HepG2 (cell line): ENCODE measurements at regions not wholly inside any gene's neighbourhood (a gene's known extent, or its start where the extent isn't known, plus 50 kb on each side); places are given as distances from the start of the nearest gene placed in this dataset.

Experiments used
- BHLHE40 ChIP-seq: IDR thresholded peaks from 2 replicates; pipeline ENCODE4 v1.6.1; 2011; ENCODE audit warnings: low read length, improper control_type of control experiment
- HNRNPH1 ChIP-seq: fragments of 200-400 bp; formaldehyde crosslinking; optimal IDR thresholded peaks from 2 replicates; pipeline ENCODE3; 2017; ENCODE audit warnings: mild to moderate bottlenecking, low read depth, low read length
- KLF12 ChIP-seq: sonication (generic); formaldehyde crosslinking; IDR thresholded peaks from 2 replicates; pipeline ENCODE4 v1.4.0; 2020; ENCODE audit warnings: missing genetic modification reagents, borderline replicate concordance
- PHF8 ChIP-seq: sonication (generic); formaldehyde crosslinking; IDR thresholded peaks from 2 replicates; pipeline ENCODE4 v1.5.0; 2020; ENCODE audit warnings: missing genetic modification reagents
- POLR2A ChIP-seq, 2 experiments: IDR thresholded peaks; 2 replicates each; pipeline ENCODE4 v1.6.1; 2011; ENCODE audit warnings: low read depth in 2 of 2, low read length in 2 of 2, mild to moderate bottlenecking in 1 of 2, moderate library complexity in 1 of 2; ENCODE audit not compliant: insufficient read depth in 1 of 2
- POLR2G ChIP-seq: fragments of 200-400 bp; formaldehyde crosslinking; IDR thresholded peaks from 2 replicates; pipeline ENCODE4 v1.6.1; 2018; ENCODE audit warnings: mild to moderate bottlenecking, low read depth, low read length, moderate library complexity
- RELA ChIP-seq: sonication (generic); formaldehyde crosslinking; IDR thresholded peaks from 2 replicates; pipeline ENCODE4 v1.4.0; 2020; ENCODE audit warnings: missing genetic modification reagents
- ZNF274 ChIP-seq: sonication (generic); formaldehyde crosslinking; IDR thresholded peaks from 2 replicates; pipeline ENCODE4 v1.5.1; 2020; ENCODE audit warnings: mild to moderate bottlenecking, missing genetic modification reagents
- ZNF510 ChIP-seq: sonication (generic); formaldehyde crosslinking; IDR thresholded peaks from 2 replicates; pipeline ENCODE4 v1.4.0; 2020; ENCODE audit warnings: low read depth, mild to moderate bottlenecking, missing genetic modification reagents
- ZNF816 ChIP-seq: sonication (generic); formaldehyde crosslinking; IDR thresholded peaks from 2 replicates; pipeline ENCODE4 v1.8.0; 2022; ENCODE audit warnings: missing genetic modification reagents, mild to moderate bottlenecking, borderline replicate concordance
- ZZZ3 ChIP-seq: sonication (generic); formaldehyde crosslinking; IDR thresholded peaks from 2 replicates; pipeline ENCODE4 v1.4.0; 2020; ENCODE audit warnings: missing genetic modification reagents, mild to moderate bottlenecking, borderline replicate concordance
- TF ChIP-seq, protein P1 (sequence below): sonication (generic); formaldehyde crosslinking; IDR thresholded peaks from 2 replicates; pipeline ENCODE4 v1.5.0; 2020; ENCODE audit warnings: missing genetic modification reagents
- TF ChIP-seq, protein P2 (sequence below): sonication (generic); formaldehyde crosslinking; IDR thresholded peaks from 2 replicates; pipeline ENCODE4 v1.5.0; 2020; ENCODE audit warnings: mild to moderate bottlenecking, missing genetic modification reagents, moderate library complexity

DNA sequence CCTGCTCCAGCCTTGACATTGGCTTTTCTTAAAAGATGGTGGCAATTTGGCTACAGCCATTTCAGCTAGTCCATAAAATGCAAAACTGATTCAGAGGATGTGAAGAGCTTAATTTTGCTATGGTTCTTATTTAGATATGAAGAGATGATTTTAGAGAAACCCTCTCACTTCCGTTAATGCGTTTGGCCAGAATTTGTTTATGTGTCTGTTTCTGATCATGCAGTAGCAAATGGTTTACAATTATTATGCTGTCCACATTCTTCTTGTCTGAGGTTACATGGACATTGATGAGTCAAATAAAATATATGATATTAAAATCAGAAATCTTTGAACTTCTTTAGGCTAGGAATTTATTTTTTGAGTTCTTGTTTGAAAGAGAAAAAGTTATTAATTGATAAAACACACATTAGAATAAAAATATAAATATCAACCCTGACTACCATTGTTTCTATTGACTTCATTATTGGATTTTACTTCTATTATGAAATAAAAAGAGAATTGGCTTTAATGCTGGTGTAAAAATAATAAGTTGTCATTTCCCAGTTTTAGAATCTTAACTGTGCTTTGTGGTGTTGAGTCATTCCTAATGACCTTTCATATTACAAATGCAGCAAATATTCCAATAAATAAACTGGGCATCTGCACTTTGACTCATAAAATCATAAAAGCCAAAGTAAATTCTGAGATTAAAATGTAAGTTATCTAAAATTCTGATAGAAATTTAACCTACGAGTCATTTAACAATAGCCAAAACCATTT lies 1286.0 kb upstream of the GJE1 start:
- TF ChIP-seq, protein P1, sequence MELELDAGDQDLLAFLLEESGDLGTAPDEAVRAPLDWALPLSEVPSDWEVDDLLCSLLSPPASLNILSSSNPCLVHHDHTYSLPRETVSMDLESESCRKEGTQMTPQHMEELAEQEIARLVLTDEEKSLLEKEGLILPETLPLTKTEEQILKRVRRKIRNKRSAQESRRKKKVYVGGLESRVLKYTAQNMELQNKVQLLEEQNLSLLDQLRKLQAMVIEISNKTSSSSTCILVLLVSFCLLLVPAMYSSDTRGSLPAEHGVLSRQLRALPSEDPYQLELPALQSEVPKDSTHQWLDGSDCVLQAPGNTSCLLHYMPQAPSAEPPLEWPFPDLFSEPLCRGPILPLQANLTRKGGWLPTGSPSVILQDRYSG = no peak
- TF ChIP-seq KLF12 (CRISPR knock-in tag) = no peak
- no peak for TF ChIP-seq PHF8 (CRISPR knock-in tag)
- TF ChIP-seq BHLHE40 = no peak
- no peak for TF ChIP-seq POLR2G
- TF ChIP-seq ZNF274 (CRISPR knock-in tag) = no peak
- TF ChIP-seq, protein P2, sequence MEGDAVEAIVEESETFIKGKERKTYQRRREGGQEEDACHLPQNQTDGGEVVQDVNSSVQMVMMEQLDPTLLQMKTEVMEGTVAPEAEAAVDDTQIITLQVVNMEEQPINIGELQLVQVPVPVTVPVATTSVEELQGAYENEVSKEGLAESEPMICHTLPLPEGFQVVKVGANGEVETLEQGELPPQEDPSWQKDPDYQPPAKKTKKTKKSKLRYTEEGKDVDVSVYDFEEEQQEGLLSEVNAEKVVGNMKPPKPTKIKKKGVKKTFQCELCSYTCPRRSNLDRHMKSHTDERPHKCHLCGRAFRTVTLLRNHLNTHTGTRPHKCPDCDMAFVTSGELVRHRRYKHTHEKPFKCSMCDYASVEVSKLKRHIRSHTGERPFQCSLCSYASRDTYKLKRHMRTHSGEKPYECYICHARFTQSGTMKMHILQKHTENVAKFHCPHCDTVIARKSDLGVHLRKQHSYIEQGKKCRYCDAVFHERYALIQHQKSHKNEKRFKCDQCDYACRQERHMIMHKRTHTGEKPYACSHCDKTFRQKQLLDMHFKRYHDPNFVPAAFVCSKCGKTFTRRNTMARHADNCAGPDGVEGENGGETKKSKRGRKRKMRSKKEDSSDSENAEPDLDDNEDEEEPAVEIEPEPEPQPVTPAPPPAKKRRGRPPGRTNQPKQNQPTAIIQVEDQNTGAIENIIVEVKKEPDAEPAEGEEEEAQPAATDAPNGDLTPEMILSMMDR = no peak
- TF ChIP-seq HNRNPH1 = no peak
- TF ChIP-seq ZNF816 (CRISPR knock-in tag) = no peak
- no peak for TF ChIP-seq ZNF510 (CRISPR knock-in tag)
- no peak for TF ChIP-seq RELA (CRISPR knock-in tag)
- no peak for TF ChIP-seq POLR2A (IDR thresholded peaks at IDR 0.05; ENCODE audit: insufficient read depth in 1 of 2, low read depth in 2 of 2, low read length in 2 of 2)
- TF ChIP-seq ZZZ3 (CRISPR knock-in tag) = no peak
